ENCODE measurements at regions not wholly inside any gene's neighbourhood (a gene's known extent, or its start where the extent isn't known, plus 50 kb on each side); places are given as distances from the start of the nearest gene placed in this dataset.
"Not testable (repeated sequence)": the region's sequence is repeated elsewhere in the genome, so short reads cannot be mapped to it uniquely, and the experiment has no call there.

DNA sequence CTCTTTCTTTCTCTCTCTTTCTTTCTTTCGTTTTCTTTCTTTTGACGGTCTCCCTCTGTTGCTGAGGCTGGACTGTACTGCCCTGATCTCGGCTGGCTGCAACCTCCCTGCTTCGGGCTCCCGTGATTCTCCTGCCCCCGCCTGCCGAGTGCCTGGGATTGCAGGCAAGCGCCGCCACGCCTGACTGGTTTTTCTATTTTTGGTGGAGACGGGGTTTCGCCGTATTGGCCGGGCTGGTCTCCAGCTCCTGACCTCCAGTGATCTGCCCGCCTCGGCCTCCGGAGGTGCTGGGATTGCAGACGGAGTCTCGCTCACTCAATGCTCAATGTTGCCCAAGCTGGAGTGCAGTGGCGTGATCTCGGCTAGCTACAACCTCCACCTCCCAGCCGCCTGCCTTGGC is 75.2 kb upstream of the MNS1 start:
- DNase-seq (ENCODE audit: low read depth, low spot score); H3K4me3 ChIP-seq; in situ Hi-C loops (cut with MboI); BruUV-seq (replicated peaks); FAIRE-seq; H3K9me3 ChIP-seq (replicated peaks; ENCODE audit: control insufficient read depth, insufficient read depth, low read length); RAD21 ChIA-PET (ENCODE audit: unreplicated experiment); H3K4me1 ChIP-seq (ENCODE audit: control insufficient read depth, insufficient read depth, low read length); H3K79me2 ChIP-seq (ENCODE audit: control insufficient read depth, insufficient read depth, low read length); ATAC-seq; H3K9ac ChIP-seq (ENCODE audit: control insufficient read depth, insufficient read depth, low read length); H3K4me2 ChIP-seq (ENCODE audit: control insufficient read depth, insufficient read depth); intact Hi-C loops (cut with micrococcal nuclease; ENCODE audit: unreplicated experiment); CTCF ChIA-PET; H3K27ac ChIP-seq (ENCODE audit: control insufficient read depth, insufficient read depth); SMC1A ChIA-PET (ENCODE audit: uncharacterized antibody, unreplicated experiment); H2AFZ ChIP-seq (ENCODE audit: control insufficient read depth, low read depth, low read length); H4K20me1 ChIP-seq (ENCODE audit: control insufficient read depth, insufficient read depth); POLR2A ChIA-PET; H3K36me3 ChIP-seq (ENCODE audit: control insufficient read depth in 2 of 2, insufficient read depth in 2 of 2, low read length in 1 of 2); H3K27me3 ChIP-seq (replicated peaks in 1 of 2; ENCODE audit: control insufficient read depth in 2 of 2, insufficient read depth in 2 of 2, low read length in 1 of 2): not testable (repeated sequence)
- 71% methylated on average over 17 of the region's 22 CpGs for WGBS (ENCODE audit: insufficient coverage, insufficient replicate concordance, low lambda C conversion rate, missing lambda C conversion rate)

GRCh38 chr15:56538901-56539545 is 74.1 kb upstream of the MNS1 start:
- DNase-seq (ENCODE audit: low read depth, low spot score) (no peak), ATAC-seq (no peak), FAIRE-seq (no peak)
- H3K9me3 ChIP-seq (replicated peaks; ENCODE audit: control insufficient read depth, insufficient read depth, low read length), result no peaks in the 10 kb centered on the region
- H3K27me3 ChIP-seq (replicated peaks in 1 of 2; ENCODE audit: control insufficient read depth in 2 of 2, insufficient read depth in 2 of 2, low read length in 1 of 2), result no peaks in the 10 kb centered on the region; a peak in 1 of 4 replicates
- no peak overlapping the region for H3K4me3 ChIP-seq
- intact Hi-C loops (cut with micrococcal nuclease; ENCODE audit: unreplicated experiment) (no loop called here), in situ Hi-C loops (cut with MboI) (no loop called here)
- RAD21 ChIA-PET (ENCODE audit: unreplicated experiment), result no interaction called here
- no peaks in the 10 kb centered on the region for H3K4me1 ChIP-seq (ENCODE audit: control insufficient read depth, insufficient read depth, low read length)
- no peaks in the 10 kb centered on the region for H4K20me1 ChIP-seq (ENCODE audit: control insufficient read depth, insufficient read depth)
- H3K9ac ChIP-seq (ENCODE audit: control insufficient read depth, insufficient read depth, low read length), result no peak overlapping the region
- H3K36me3 ChIP-seq (ENCODE audit: control insufficient read depth in 2 of 2, insufficient read depth in 2 of 2, low read length in 1 of 2), result no peaks in the 10 kb centered on the region
- H3K27ac ChIP-seq (ENCODE audit: control insufficient read depth, insufficient read depth), result no peak overlapping the region
- SMC1A ChIA-PET (ENCODE audit: uncharacterized antibody, unreplicated experiment), result no interaction called here
- CTCF ChIA-PET, result no interaction called here
- no peak overlapping the region for H3K4me2 ChIP-seq (ENCODE audit: control insufficient read depth, insufficient read depth)
- no TSS peak for BruUV-seq (replicated peaks)
- no peak overlapping the region for H2AFZ ChIP-seq (ENCODE audit: control insufficient read depth, low read depth, low read length)
- H3K79me2 ChIP-seq (ENCODE audit: control insufficient read depth, insufficient read depth, low read length), result no peaks in the 10 kb centered on the region
- WGBS (ENCODE audit: insufficient coverage, insufficient replicate concordance, low lambda C conversion rate, missing lambda C conversion rate), result 52% methylated on average over 7 of the region's 7 CpGs
- POLR2A ChIA-PET, result no interaction called here
- TF ChIP-seq DPF2 (IDR thresholded peaks at IDR 0.05) (no peak), ZNF592 (IDR thresholded peaks at IDR 0.05) (no peak), EGR1 (IDR thresholded peaks at IDR 0.05; ENCODE audit: borderline replicate concordance in 1 of 2, low read depth in 2 of 2, low read length in 2 of 2) (no peak), STAT3 (IDR thresholded peaks at IDR 0.05; ENCODE audit: low read depth, low read length) (no peak), ETV6 (conservative IDR thresholded peaks at IDR 0.05 in 1 of 2, IDR thresholded peaks at IDR 0.05 in 1 of 2; ENCODE audit: borderline replicate concordance in 1 of 2, low read depth in 1 of 2) (no peak), ATF7 (IDR thresholded peaks at IDR 0.05; ENCODE audit: low read depth) (no peak), SKIL (IDR thresholded peaks at IDR 0.05; ENCODE audit: low read depth, poor library complexity, severe bottlenecking) (no peak), NR2F1 (conservative IDR thresholded peaks at IDR 0.05) (no peak), RB1 (IDR thresholded peaks at IDR 0.05; ENCODE audit: borderline replicate concordance) (no peak)

Measured in GM12878 (cell line).